Large intestine (tissue), 3 donors: ENCODE measurements at regions not wholly inside any gene's neighbourhood (a gene's known extent, or its start where the extent isn't known, plus 50 kb on each side); places are given as distances from the start of the nearest gene placed in this dataset.
"Not testable (repeated sequence)": the region's sequence is repeated elsewhere in the genome, so short reads cannot be mapped to it uniquely, and the experiment has no call there.

ENCODE experiments used
- DNase-seq, 2 donors: peaks; one replicate each; pipeline versions ENCODE4 v3.0.0 to v3.0.0-alpha.2; 2013
- H3K27ac ChIP-seq: one replicate; pipeline ENCODE4 v1.5.1; 2013; ENCODE audit warnings: low read length
- H3K27me3 ChIP-seq: 2 replicates; pipeline ENCODE4 v1.6.1; 2013; ENCODE audit warnings: low read length; ENCODE audit not compliant: control insufficient read depth, insufficient read depth
- H3K36me3 ChIP-seq: 2 replicates; pipeline ENCODE4 v1.6.1; 2013; ENCODE audit warnings: low read length; ENCODE audit not compliant: control insufficient read depth, insufficient read depth
- H3K4me1 ChIP-seq: one replicate; pipeline ENCODE4 v1.6.1; 2013; ENCODE audit warnings: low read length; ENCODE audit not compliant: control insufficient read depth, insufficient read depth
- H3K4me3 ChIP-seq: one replicate; pipeline ENCODE4 v1.5.1; 2013; ENCODE audit warnings: low read length
- H3K9me3 ChIP-seq: one replicate; pipeline ENCODE4 v1.6.1; 2013; ENCODE audit warnings: mild to moderate bottlenecking, low read depth, low read length, moderate library complexity; ENCODE audit not compliant: control insufficient read depth
- WGBS: methylation state at CpG from one replicate; pipeline ENCODE4 v1.1.5; 2013; ENCODE audit warnings: low lambda C conversion rate; ENCODE audit not compliant: insufficient coverage; 5-methylcytosine and 5-hydroxymethylcytosine counted together

GRCh38 chr6:6471276-6471675 is 117.2 kb upstream of the LY86 start:
- 83% methylated on average over 1 of the region's 3 CpGs for WGBS
- no peak overlapping the region for H3K27ac ChIP-seq
- no peaks in the 10 kb centered on the region for H3K9me3 ChIP-seq
- H3K27me3 ChIP-seq = no peaks in the 10 kb centered on the region
- H3K4me1 ChIP-seq = no peaks in the 10 kb centered on the region
- DNase-seq = no peak
- no peaks in the 10 kb centered on the region for H3K36me3 ChIP-seq
- no peak overlapping the region for H3K4me3 ChIP-seq

GRCh38 chr6:6474170-6474920 is 114.2 kb upstream of the LY86 start:
- WGBS = 100% methylated on average over 1 of the region's 11 CpGs
- Histone ChIP-seq H3K27ac (no peak overlapping the region), H3K4me1 (no peaks in the 10 kb centered on the region), H3K27me3 (no peaks in the 10 kb centered on the region), H3K36me3 (no peaks in the 10 kb centered on the region), H3K4me3 (no peak overlapping the region), H3K9me3 (no peaks in the 10 kb centered on the region)
- DNase-seq = peak; percentile 9 to 23

- H3K36me3 ChIP-seq = no peaks in the 10 kb centered on the region
- H3K4me1 ChIP-seq = no peaks in the 10 kb centered on the region
- no peak overlapping the region for H3K27ac ChIP-seq
- no peak for DNase-seq
- H3K9me3 ChIP-seq = no peaks in the 10 kb centered on the region
- H3K4me3 ChIP-seq = no peak overlapping the region
- no peaks in the 10 kb centered on the region for H3K27me3 ChIP-seq
- no CpG with 5 or more reads among the region's 6 CpGs for WGBS
Measured at GRCh38 chr6:6479785-6480184, 108.7 kb upstream of the LY86 start.

- no peak for DNase-seq
- Histone ChIP-seq H3K27ac (no peak overlapping the region), H3K4me1 (no peaks in the 10 kb centered on the region), H3K4me3 (no peak overlapping the region), H3K9me3 (no peaks in the 10 kb centered on the region), H3K27me3 (no peaks in the 10 kb centered on the region), H3K36me3 (no peaks in the 10 kb centered on the region)
- WGBS = 93% methylated on average over 3 of the region's 5 CpGs
Measured at GRCh38 chr6:6482256-6482655, 106.3 kb upstream of the LY86 start.

- 67% methylated on average over 2 of the region's 2 CpGs for WGBS
- Histone ChIP-seq H3K27me3 (no peaks in the 10 kb centered on the region), H3K36me3 (no peaks in the 10 kb centered on the region), H3K9me3 (no peaks in the 10 kb centered on the region), H3K27ac (no peak overlapping the region), H3K4me1 (no peaks in the 10 kb centered on the region), H3K4me3 (no peak overlapping the region)
- DNase-seq = no peak
Measured at GRCh38 chr6:6483168-6483567, 105.4 kb upstream of the LY86 start.

GRCh38 chr6:6483733-6484132 is 104.8 kb upstream of the LY86 start:
- H3K4me3 ChIP-seq = no peak overlapping the region
- DNase-seq = no peak
- no peaks in the 10 kb centered on the region for H3K4me1 ChIP-seq
- H3K27ac ChIP-seq = no peak overlapping the region
- H3K9me3 ChIP-seq = no peaks in the 10 kb centered on the region
- no peaks in the 10 kb centered on the region for H3K36me3 ChIP-seq
- H3K27me3 ChIP-seq = no peaks in the 10 kb centered on the region
- 100% methylated on average over 1 of the region's 2 CpGs for WGBS

GRCh38 chr6:6484681-6485080 is 103.8 kb upstream of the LY86 start:
- Histone ChIP-seq H3K36me3 (no peaks in the 10 kb centered on the region), H3K4me1 (no peaks in the 10 kb centered on the region), H3K27ac (no peak overlapping the region), H3K4me3 (no peak overlapping the region), H3K9me3 (no peaks in the 10 kb centered on the region), H3K27me3 (no peaks in the 10 kb centered on the region)
- DNase-seq = no peak
- 57% methylated on average over 1 of the region's 4 CpGs for WGBS

- no peaks in the 10 kb centered on the region for H3K36me3 ChIP-seq
- no peak overlapping the region for H3K27ac ChIP-seq
- no peak for DNase-seq
- H3K9me3 ChIP-seq = no peaks in the 10 kb centered on the region
- no peak overlapping the region for H3K4me3 ChIP-seq
- H3K27me3 ChIP-seq = no peaks in the 10 kb centered on the region
- no peaks in the 10 kb centered on the region for H3K4me1 ChIP-seq
- whole genome bisulfite sequencing = no CpG with 5 or more reads among the region's 3 CpGs
Measured at GRCh38 chr6:6486595-6486994, 101.9 kb upstream of the LY86 start.

GRCh38 chr6:6491761-6492160 is 96.8 kb upstream of the LY86 start:
- Histone ChIP-seq H3K4me3 (no peak overlapping the region), H3K27ac (no peak overlapping the region), H3K4me1 (no peaks in the 10 kb centered on the region), H3K27me3 (no peaks in the 10 kb centered on the region), H3K9me3 (no peaks in the 10 kb centered on the region), H3K36me3 (no peaks in the 10 kb centered on the region)
- no peak for DNase-seq
- WGBS = 83% methylated on average over 1 of the region's 4 CpGs

- no peaks in the 10 kb centered on the region for H3K27me3 ChIP-seq
- H3K4me1 ChIP-seq = no peaks in the 10 kb centered on the region
- WGBS = no CpG with 5 or more reads among the region's 5 CpGs
- DNase-seq = no peak
- H3K27ac ChIP-seq = no peak overlapping the region
- no peaks in the 10 kb centered on the region for H3K9me3 ChIP-seq
- no peaks in the 10 kb centered on the region for H3K36me3 ChIP-seq
- H3K4me3 ChIP-seq = no peak overlapping the region
Measured at GRCh38 chr6:6492675-6493074, 95.8 kb upstream of the LY86 start.

GRCh38 chr6:6494139-6494538 is 94.4 kb upstream of the LY86 start:
- not testable (repeated sequence) for DNase-seq, H3K27me3 ChIP-seq, H3K4me3 ChIP-seq, H3K27ac ChIP-seq, H3K36me3 ChIP-seq, H3K4me1 ChIP-seq, H3K9me3 ChIP-seq
- WGBS = no CpG with 5 or more reads among the region's 7 CpGs
